ENCODE measurements at regions not wholly inside any gene's neighbourhood (a gene's known extent, or its start where the extent isn't known, plus 50 kb on each side); places are given as distances from the start of the nearest gene placed in this dataset.

DNA sequence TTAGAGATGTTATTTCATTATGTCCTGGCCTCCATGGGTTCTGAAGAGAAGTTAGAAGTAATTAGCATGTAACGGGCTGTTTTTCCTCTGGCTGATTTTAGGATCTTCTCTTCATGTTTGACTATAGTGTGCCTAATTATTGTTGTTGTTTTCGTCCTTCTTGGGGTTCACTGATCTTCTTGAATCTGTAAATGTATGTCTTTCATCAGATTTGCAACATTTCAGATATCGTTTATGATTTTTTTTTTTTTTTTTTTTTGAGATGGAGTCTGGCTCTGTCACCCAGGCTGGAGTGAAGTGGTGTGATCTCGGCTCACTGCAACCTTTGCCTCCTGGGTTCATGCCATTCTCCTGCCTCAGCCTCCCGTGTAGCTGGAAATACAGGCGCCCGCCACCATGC is 246.7 kb downstream of the TFAP2C start:
- no peak for DNase-seq

GRCh38 chr20:56885521-56885920 is 256.4 kb downstream of the TFAP2C start:
- DNase-seq, result no peak

DNA sequence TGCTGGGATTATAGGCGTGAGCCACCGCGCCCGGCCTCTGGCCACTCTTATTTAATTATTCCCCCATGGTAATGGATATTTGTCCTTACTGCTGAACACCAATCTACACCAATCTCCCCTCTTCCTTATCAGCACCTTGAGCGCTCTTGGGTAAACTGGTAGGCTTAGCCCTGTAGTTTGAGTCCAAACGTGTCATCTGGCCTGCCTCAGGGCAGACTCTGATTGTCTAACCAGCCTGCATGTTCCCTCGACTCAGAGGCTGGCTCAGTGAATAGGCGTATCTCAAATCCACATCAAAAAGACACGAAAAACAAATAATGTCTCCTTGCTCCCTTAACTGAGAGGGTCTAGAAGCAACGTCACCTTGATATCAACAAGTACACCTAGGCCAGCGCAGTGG is 260.9 kb downstream of the TFAP2C start:
- no peak for DNase-seq

DNA sequence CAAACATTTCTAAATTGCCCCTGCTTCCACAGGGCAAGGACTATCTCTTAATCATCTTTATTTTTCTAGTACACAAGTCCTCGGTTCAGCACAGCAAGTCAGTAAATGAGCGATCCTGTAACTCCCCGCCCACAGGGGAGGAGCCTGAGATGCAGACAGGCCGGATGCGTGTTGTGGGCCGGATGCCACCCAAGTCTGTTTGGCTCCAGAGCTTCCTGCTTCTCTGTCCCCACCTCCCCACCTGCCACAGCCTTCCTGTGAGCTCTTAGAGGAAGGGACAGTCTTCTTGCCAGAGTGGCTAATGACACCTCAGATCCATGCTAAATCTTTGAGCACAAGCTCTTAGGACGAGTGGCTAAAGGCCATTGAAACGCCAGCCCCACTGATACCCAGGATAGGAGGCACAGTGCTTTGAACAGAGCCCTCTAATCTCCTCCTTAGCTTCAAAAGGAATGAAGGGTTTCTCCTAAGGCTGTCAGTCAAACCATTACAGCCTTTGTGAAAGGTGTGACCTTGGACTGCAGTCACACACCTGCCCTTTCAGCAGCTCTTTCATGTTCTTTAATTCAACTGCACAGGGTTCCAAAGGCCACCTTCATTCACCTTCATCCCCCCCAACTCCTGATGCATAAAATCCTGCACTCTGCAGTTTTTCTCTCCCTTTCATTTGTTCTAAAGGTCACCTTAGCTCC is 264.3 kb downstream of the TFAP2C start:
- DNase-seq, result no peak

DNA sequence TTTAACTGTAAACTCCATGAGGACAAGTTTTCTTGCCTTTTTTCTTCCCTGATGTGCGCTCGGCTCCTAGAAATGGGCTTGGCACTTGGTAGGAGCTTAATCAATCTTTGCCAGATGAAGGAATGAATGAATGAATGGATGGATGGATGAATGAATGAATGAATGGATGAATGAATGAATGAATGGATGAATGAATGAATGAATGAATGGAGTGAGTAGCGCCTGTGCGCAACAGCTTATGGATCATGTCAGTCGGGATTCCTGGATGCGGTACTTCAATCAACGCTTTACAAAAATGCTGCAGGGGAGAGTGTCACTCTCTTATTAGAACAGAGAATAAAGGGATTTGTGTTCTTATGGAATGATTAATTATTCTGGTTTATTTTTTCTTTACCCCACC is 267.3 kb downstream of the TFAP2C start:
- DNase-seq, result no peak

DNA sequence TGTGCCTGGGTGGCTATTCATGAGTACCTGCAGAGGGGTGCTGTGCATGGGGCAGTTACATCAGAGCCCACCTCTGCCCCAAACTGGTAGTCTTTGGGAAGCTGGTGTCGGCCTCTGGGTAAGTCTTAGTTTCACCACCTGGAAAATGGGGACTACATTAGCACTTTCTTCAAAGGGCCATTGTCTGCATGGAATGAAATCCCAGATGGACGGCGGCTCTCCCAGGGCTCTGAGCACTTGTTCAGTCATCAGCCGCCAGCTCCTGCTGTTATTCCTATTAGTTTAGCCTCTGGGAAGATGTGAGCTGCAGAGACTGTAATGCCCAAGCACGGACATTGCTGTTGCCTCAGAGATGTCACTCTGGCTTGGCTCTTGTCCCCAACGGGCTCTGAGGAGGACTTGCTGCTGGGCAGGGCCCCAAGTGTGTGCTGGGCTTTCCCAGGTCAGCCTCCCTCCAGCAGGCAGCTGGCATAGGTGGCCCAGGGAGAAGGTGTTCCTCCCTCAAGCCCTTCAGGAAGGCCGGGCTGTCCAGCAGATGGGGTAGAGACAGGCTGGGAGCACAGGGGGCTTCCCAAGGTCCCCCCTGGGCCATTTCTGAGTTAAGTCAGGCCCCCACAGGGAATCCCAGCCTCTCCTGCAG is 268.3 kb downstream of the TFAP2C start:
- no peak for DNase-seq

DNA sequence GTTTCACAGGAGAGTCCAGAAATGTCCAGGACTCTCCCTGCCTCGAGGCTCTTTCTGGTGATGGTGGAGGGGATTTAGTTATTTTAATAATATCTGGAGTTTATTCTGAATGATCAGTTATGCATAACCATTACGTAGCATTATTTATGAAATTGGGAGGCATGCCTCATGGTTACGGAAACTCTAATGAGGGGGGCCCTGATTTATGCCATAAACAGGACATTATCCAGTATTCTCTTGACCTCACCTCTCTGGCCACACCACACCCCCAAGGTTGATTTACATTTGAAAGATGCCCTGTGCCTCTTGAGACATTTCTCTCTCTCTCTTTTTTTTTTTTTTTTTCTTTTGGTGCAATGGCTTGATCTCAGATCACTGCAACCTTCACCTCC is 268.8 kb downstream of the TFAP2C start:
- no peak for DNase-seq

GRCh38 chr20:56899506-56899905 is 270.4 kb downstream of the TFAP2C start:
- DNase-seq, result no peak

DNA sequence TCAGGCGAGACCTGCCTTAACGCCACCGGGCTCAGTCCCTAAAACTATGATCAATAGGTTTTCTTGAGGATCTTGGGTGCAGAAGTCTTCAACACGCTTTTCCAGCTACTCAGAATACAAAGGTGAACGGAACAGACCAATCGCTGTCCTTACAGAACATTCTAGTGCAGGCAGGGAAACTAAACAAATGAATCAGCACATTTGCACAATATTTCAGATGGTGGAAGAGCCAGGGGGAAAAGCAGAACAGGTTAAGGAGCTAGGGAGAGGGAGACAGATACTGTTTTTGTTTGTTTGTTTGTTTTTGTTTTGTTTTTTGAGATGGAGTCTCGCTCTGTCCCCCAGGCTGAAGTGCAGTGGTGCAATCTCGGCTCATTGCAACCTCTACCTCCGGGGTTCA is 271.1 kb downstream of the TFAP2C start:
- DNase-seq, result no peak

DNA sequence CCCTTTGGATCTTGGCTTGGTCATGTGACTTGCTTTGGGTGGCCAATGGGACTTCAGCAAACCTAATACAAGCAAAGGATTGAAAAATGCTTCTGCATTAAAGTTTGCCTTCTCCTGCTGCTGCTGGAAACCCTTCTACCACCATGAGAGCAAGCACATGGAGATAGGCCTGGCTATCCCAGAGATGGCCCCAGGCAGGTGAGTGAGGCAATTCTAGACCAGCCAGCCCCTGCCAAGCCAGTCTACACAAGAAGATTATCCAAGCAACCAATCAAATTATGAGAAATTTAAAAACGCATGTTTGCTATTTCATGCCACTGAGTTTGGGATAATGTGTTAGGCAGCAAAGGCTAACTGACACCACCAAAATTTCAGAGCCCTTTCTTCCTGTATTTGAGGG is 274.3 kb downstream of the TFAP2C start:
- no peak for DNase-seq

GRCh38 chr20:56903858-56904257 is 274.8 kb downstream of the TFAP2C start:
- no peak for DNase-seq

DNA sequence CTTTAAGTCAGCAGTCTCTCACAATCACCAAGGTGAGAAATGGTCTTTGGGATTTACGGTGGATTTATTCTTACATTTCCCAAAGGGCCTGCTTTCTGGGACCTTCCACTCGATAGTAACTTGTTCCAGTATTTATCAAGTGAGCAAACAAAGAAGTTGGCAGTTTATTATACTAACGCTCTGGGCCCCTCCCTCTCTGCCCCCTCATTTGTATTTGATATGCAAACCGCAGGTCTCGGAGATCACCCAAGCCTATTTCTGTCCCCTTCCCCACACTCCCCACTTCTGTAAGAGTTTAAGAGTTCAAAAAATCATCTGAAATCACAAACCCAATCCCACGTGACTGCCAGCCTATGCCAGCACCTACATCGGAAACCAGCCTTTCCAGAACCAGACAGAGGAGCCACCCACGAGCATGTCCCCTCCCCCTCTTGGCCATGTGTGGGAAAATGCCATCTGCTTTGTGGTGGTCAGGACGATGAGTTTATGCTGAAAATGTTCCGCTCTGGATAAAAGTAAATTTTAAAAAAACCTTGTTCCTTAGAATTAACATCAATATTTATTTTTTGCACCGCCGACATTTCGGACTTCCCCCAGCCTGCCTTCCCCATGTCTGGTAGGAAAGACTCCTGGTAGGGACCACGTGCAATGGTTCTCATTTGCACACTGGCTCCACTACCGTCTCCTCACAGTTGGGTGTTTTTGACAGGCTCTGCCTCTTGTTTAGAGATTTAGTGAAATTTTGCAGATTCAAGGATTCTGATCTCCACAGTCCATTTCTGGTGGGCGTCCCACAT is 281.0 kb downstream of the TFAP2C start:
- no peak for DNase-seq

GRCh38 chr20:56911946-56912345 is 282.8 kb downstream of the TFAP2C start:
- DNase-seq, result no peak

GRCh38 chr20:56914532-56914931 is 285.4 kb downstream of the TFAP2C start:
- no peak for DNase-seq

GRCh38 chr20:56916345-56916622 is 287.2 kb downstream of the TFAP2C start:
- no peak for DNase-seq

DNA sequence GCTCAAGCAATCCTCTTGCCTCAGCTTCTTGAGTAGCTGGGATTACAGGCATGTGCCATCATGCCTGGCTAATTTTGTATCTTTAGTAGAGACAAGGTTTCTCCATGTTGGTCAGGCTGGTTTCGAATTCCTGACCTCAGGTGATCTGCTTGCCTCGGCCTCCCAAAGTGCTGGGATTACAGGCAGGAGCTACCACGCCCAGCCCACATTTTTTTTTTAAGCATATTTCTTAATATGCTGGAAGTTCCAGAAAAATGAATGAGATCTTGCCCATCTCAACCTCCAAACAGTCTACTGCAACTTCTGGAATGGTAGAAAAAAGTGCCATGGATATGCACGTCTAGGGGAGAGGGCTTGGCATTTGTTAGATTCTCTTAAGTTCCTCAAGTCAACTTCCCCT is 290.9 kb downstream of the TFAP2C start:
- DNase-seq, result peak in 1 of 4 experiments; percentile 12

GRCh38 chr20:56922497-56922896 is 293.4 kb downstream of the TFAP2C start:
- no peak for DNase-seq

DNA sequence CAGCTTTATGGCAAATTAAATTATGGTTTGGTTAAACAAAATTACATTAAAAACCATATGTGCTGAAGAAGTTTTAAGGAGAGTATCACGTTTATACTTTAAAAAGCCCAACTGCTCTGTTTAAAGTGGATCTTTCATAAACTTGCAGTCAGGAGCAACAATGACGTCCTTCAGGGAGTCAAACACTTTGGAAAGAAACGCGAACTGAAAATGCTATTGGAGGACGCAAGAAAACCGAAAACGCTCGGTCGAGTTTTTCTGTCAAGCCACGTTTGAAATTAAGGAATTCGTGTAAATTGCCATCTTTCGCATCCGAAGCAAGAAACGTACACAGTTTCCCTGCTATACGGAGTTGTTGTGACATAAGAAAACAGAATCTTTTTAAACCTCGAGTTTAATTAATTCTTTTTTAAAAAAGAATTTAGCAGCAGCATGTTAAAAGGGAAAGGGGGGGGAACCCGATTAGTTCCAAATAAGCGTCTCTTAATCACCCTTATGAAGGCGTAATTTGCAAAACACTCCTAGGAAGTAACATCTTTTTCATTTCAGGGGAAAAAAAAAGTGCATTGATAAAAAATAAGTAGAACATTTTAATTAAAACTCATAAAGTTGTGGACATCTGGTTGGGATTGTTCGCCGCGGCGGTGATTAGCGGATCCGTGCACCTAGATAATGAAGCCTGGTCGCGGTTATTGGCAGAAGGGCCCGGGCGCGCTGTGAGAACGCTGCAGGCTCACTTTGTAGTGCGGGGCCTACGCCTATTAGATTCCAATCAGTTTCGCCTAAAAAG is 295.4 kb downstream of the TFAP2C start:
- no peak for DNase-seq

GRCh38 chr20:56925082-56925830 is 296.1 kb downstream of the TFAP2C start:
- no peak for DNase-seq

- DNase-seq, result no peak
These were observed 296.7 kb downstream of the TFAP2C start for GRCh38 chr20:56925831-56926170.

DNA sequence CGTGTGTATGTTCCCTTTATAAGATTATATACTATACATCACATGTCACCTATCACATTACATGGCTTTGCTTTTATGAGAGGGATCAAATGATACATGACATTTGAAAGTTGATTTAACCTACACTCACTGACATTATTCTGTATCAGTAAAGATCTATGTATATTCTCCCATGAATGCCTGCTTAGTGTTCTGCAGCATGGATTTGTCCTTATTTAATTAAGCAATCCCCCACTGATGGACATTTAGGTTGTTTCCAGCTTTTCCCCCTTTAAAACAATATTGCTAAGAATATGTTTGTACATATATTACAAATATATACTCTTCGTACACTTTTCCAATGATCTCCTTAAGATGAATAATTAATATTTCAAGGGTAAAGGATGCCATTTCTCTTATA is 297.4 kb downstream of the TFAP2C start:
- no peak for DNase-seq

DNA sequence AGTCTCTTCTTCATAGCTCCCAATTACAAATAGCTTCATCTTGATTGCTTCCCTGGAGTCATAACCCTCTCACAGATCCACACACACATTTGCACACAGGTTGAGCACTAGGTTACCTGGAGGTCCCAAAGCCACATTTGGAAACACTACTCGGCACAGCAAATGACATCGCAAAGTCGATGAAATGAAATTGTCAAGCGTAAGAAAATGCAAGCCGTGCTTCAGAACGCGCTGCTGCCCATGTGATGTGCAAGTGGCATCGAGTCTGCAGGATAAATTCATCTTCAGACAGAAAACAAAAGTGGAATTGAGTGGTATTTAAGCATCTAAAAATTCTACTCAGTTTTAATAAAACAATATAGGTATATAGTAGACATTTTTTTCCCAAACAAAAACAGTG is 298.0 kb downstream of the TFAP2C start:
- DNase-seq, result no peak

- DNase-seq, result no peak
These were observed 298.9 kb downstream of the TFAP2C start for GRCh38 chr20:56928007-56928406.
